T-helper 22 cell (primary cell): ENCODE measurements at regions not wholly inside any gene's neighbourhood (a gene's known extent, or its start where the extent isn't known, plus 50 kb on each side); places are given as distances from the start of the nearest gene placed in this dataset.
"Not testable (repeated sequence)": the region's sequence is repeated elsewhere in the genome, so short reads cannot be mapped to it uniquely, and the experiment has no call there.

ENCODE experiments used
- DNase-seq: peaks from one replicate; pipeline ENCODE4 v3.0.0-alpha.2; 2020; ENCODE audit warnings: low read depth

GRCh38 chr3:26375843-26376530 lies 246.6 kb upstream of the LRRC3B start:
- DNase-seq, result no peak

GRCh38 chr3:26381411-26381810 lies 241.2 kb upstream of the LRRC3B start:
- no peak for DNase-seq

GRCh38 chr3:26406636-26407035 lies 215.9 kb upstream of the LRRC3B start:
- DNase-seq, result no peak

- DNase-seq, result no peak
These were observed 204.0 kb upstream of the LRRC3B start for GRCh38 chr3:26418553-26418952.

- no peak for DNase-seq
These were observed 200.2 kb upstream of the LRRC3B start for GRCh38 chr3:26422415-26422814.

- no peak for DNase-seq
These were observed 197.5 kb upstream of the LRRC3B start for GRCh38 chr3:26425076-26425475.

GRCh38 chr3:26428992-26429391 lies 193.6 kb upstream of the LRRC3B start:
- no peak for DNase-seq

- DNase-seq, result no peak
These were observed 184.9 kb upstream of the LRRC3B start for GRCh38 chr3:26437678-26438077.

- no peak for DNase-seq
These were observed 184.1 kb upstream of the LRRC3B start for GRCh38 chr3:26438325-26438940.

GRCh38 chr3:26438981-26439884 lies 183.3 kb upstream of the LRRC3B start:
- no peak for DNase-seq

GRCh38 chr3:26449996-26450395 lies 172.6 kb upstream of the LRRC3B start:
- no peak for DNase-seq

GRCh38 chr3:26452363-26452762 lies 170.2 kb upstream of the LRRC3B start:
- DNase-seq, result no peak

GRCh38 chr3:26460985-26461384 lies 161.6 kb upstream of the LRRC3B start:
- DNase-seq, result no peak

- no peak for DNase-seq
These were observed 150.2 kb upstream of the LRRC3B start for GRCh38 chr3:26472345-26472744.

GRCh38 chr3:26474706-26475105 lies 147.9 kb upstream of the LRRC3B start:
- no peak for DNase-seq

GRCh38 chr3:26480377-26480776 lies 142.2 kb upstream of the LRRC3B start:
- no peak for DNase-seq

GRCh38 chr3:26484140-26484539 lies 138.4 kb upstream of the LRRC3B start:
- DNase-seq, result no peak

- no peak for DNase-seq
These were observed 124.3 kb upstream of the LRRC3B start for GRCh38 chr3:26498271-26498670.

- no peak for DNase-seq
These were observed 117.2 kb upstream of the LRRC3B start for GRCh38 chr3:26505399-26505798.

GRCh38 chr3:26514445-26515029 lies 108.0 kb upstream of the LRRC3B start:
- DNase-seq, result not testable (repeated sequence)

GRCh38 chr3:26515351-26515750 lies 107.2 kb upstream of the LRRC3B start:
- DNase-seq, result no peak

GRCh38 chr3:26521261-26521660 lies 101.3 kb upstream of the LRRC3B start:
- DNase-seq, result no peak

- DNase-seq, result no peak
These were observed 99.7 kb upstream of the LRRC3B start for GRCh38 chr3:26522919-26523318.
